Uterus (tissue), 2 donors: ENCODE measurements at regions not wholly inside any gene's neighbourhood (a gene's known extent, or its start where the extent isn't known, plus 50 kb on each side); places are given as distances from the start of the nearest gene placed in this dataset.

Source experiments
- CTCF ChIP-seq, 4 experiments: fragments of 200-600 bp in 2 of 4; fragments of 450-650 bp in 2 of 4; sonication (generic) in 2 of 4; IDR thresholded peaks; one replicate each; pipeline ENCODE4 v1.5.1; 2016 to 2019; ENCODE audit warnings: antibody characterized with exemption in 4 of 4, mild to moderate bottlenecking in 2 of 4, moderate library complexity in 1 of 4
- POLR2A ChIP-seq, 2 donors: fragments of 450-650 bp; IDR thresholded peaks; one replicate each; pipeline ENCODE4 v1.6.1; 2016; ENCODE audit warnings: antibody characterized with exemption in 2 of 2, mild to moderate bottlenecking in 1 of 2, moderate library complexity in 1 of 2

DNA sequence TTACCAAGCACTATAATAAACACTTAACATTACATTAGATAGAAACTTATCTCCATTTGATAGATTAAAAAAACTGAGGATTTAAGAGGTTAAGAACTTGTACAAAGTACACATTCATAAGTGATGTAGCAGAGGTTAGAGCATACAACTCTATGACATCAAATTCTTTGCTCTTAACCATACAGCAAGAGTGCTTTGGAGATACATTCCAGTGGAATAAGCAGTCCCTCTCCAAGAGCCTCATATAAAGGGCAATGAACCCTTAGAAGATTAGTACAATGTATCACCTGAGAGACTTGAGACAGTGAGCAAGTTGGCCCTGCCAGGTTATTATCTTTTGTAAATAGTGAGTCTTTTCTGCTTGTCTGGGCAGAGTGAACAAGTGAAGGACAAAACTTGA, 600.4 kb upstream of the CT83 start:
- TF ChIP-seq CTCF (IDR thresholded peaks at IDR 0.05) (no peak), POLR2A (IDR thresholded peaks at IDR 0.05) (no peak)
